ENCODE measurements at regions not wholly inside any gene's neighbourhood (a gene's known extent, or its start where the extent isn't known, plus 50 kb on each side); places are given as distances from the start of the nearest gene placed in this dataset.

DNA sequence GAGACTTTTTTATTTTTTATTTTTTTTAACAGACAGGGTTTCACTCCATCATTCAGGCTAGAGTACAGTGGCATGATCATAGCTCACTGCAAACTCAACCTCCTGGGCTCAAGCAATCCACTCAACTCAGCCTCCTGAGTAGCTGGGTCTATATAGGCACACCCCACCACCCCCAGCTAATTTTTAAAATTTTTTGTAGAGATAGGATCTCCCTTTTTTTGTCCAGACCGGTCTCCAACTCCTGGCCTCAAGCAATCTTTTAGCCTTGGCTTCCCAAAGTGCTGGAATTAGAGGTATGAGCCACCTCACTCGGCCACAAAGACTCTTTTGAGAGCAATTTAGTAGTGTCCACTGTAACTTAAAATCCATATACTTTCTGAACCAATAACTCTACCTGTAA is 103.3 kb upstream of the DST start:
- Histone ChIP-seq H3K27me3 (ENCODE audit: control insufficient read depth in 4 of 4, insufficient read depth in 4 of 4, low read length in 3 of 4) (no peaks in the 10 kb centered on the region), H3K36me3 (ENCODE audit: control insufficient read depth in 4 of 4, insufficient read depth in 3 of 4, low read depth in 1 of 4, low read length in 3 of 4) (no peaks in the 10 kb centered on the region), H3K9ac (ENCODE audit: low read depth in 1 of 2, low read length in 2 of 2) (no peak overlapping the region), H3K4me1 (ENCODE audit: control insufficient read depth in 4 of 4, insufficient read depth in 4 of 4, low read length in 3 of 4) (peaks cover 0 to 10% (median 4%) of the 10 kb centered on the region in 4 donors), H3K27ac (ENCODE audit: low read depth in 1 of 2, low read length in 2 of 2) (no peak overlapping the region), H3K9me3 (ENCODE audit: control insufficient read depth in 4 of 4, low read length in 3 of 4) (no peaks in the 10 kb centered on the region), H3K4me3 (ENCODE audit: low read depth in 1 of 3, low read length in 3 of 3) (no peak overlapping the region)
- no peak for DNase-seq (ENCODE audit: low spot score)
- 90% methylated on average over 2 of the region's 2 CpGs for WGBS
- TF ChIP-seq, protein P1, sequence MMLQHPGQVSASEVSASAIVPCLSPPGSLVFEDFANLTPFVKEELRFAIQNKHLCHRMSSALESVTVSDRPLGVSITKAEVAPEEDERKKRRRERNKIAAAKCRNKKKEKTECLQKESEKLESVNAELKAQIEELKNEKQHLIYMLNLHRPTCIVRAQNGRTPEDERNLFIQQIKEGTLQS (IDR thresholded peaks at IDR 0.05): no peak
- no peak for TF ChIP-seq RAD21 (IDR thresholded peaks at IDR 0.05)
- TF ChIP-seq, protein P2, sequence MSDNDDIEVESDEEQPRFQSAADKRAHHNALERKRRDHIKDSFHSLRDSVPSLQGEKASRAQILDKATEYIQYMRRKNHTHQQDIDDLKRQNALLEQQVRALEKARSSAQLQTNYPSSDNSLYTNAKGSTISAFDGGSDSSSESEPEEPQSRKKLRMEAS (IDR thresholded peaks at IDR 0.05): no peak

DNA sequence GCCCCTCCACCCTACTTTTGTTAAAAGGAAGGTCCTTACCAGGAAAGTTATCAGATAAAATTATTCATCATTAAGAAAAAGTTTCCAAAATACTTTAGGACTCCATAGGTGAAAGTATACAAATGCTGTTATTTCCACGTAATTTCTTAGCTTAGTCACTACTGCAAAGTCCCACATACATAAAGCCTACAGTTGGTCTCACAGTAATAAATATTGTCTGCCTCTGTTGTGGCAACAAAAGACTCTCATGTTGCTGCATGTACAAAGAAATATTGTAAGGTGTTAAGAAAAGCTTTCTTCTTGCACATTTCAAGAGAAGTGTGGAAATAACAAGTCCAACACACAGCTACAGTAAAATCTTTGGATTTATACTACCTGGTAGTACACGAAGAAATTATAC is 102.4 kb upstream of the DST start:
- no peak overlapping the region for H3K9ac ChIP-seq (ENCODE audit: low read depth in 1 of 2, low read length in 2 of 2)
- no peak overlapping the region for H3K27ac ChIP-seq (ENCODE audit: low read depth in 1 of 2, low read length in 2 of 2)
- H3K36me3 ChIP-seq (ENCODE audit: control insufficient read depth in 4 of 4, insufficient read depth in 3 of 4, low read depth in 1 of 4, low read length in 3 of 4): no peaks in the 10 kb centered on the region
- TF ChIP-seq TAF1 (conservative IDR thresholded peaks at IDR 0.05) (no peak), NR2F2 (IDR thresholded peaks at IDR 0.05) (no peak), SP1 (IDR thresholded peaks at IDR 0.05) (no peak), FOXA1 (IDR thresholded peaks at IDR 0.05) (no peak), YY1 (IDR thresholded peaks at IDR 0.05) (no peak), EGR1 (IDR thresholded peaks at IDR 0.05; ENCODE audit: low read depth in 2 of 2) (no peak), HNF4A (conservative IDR thresholded peaks at IDR 0.05) (no peak), JUND (IDR thresholded peaks at IDR 0.05) (no peak), RAD21 (IDR thresholded peaks at IDR 0.05) (no peak), FOXA2 (IDR thresholded peaks at IDR 0.05) (no peak), RXRA (IDR thresholded peaks at IDR 0.05) (no peak), HNF4G (IDR thresholded peaks at IDR 0.05) (no peak)
- TF ChIP-seq, protein P3, sequence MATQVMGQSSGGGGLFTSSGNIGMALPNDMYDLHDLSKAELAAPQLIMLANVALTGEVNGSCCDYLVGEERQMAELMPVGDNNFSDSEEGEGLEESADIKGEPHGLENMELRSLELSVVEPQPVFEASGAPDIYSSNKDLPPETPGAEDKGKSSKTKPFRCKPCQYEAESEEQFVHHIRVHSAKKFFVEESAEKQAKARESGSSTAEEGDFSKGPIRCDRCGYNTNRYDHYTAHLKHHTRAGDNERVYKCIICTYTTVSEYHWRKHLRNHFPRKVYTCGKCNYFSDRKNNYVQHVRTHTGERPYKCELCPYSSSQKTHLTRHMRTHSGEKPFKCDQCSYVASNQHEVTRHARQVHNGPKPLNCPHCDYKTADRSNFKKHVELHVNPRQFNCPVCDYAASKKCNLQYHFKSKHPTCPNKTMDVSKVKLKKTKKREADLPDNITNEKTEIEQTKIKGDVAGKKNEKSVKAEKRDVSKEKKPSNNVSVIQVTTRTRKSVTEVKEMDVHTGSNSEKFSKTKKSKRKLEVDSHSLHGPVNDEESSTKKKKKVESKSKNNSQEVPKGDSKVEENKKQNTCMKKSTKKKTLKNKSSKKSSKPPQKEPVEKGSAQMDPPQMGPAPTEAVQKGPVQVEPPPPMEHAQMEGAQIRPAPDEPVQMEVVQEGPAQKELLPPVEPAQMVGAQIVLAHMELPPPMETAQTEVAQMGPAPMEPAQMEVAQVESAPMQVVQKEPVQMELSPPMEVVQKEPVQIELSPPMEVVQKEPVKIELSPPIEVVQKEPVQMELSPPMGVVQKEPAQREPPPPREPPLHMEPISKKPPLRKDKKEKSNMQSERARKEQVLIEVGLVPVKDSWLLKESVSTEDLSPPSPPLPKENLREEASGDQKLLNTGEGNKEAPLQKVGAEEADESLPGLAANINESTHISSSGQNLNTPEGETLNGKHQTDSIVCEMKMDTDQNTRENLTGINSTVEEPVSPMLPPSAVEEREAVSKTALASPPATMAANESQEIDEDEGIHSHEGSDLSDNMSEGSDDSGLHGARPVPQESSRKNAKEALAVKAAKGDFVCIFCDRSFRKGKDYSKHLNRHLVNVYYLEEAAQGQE (IDR thresholded peaks at IDR 0.05): no peak
- TF ChIP-seq, protein P4, sequence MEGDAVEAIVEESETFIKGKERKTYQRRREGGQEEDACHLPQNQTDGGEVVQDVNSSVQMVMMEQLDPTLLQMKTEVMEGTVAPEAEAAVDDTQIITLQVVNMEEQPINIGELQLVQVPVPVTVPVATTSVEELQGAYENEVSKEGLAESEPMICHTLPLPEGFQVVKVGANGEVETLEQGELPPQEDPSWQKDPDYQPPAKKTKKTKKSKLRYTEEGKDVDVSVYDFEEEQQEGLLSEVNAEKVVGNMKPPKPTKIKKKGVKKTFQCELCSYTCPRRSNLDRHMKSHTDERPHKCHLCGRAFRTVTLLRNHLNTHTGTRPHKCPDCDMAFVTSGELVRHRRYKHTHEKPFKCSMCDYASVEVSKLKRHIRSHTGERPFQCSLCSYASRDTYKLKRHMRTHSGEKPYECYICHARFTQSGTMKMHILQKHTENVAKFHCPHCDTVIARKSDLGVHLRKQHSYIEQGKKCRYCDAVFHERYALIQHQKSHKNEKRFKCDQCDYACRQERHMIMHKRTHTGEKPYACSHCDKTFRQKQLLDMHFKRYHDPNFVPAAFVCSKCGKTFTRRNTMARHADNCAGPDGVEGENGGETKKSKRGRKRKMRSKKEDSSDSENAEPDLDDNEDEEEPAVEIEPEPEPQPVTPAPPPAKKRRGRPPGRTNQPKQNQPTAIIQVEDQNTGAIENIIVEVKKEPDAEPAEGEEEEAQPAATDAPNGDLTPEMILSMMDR (IDR thresholded peaks at IDR 0.05; ENCODE audit: low read depth, low read length, missing input control): no peak
- TF ChIP-seq, protein P1 (IDR thresholded peaks at IDR 0.05): no peak
- TF ChIP-seq, protein P2 (IDR thresholded peaks at IDR 0.05): no peak
- H3K4me3 ChIP-seq (ENCODE audit: low read depth in 1 of 3, low read length in 3 of 3): no peak overlapping the region
- H3K4me1 ChIP-seq (ENCODE audit: control insufficient read depth in 4 of 4, insufficient read depth in 4 of 4, low read length in 3 of 4): peaks cover 0 to 14% (median 8%) of the 10 kb centered on the region in 4 donors
- H3K27me3 ChIP-seq (ENCODE audit: control insufficient read depth in 4 of 4, insufficient read depth in 4 of 4, low read length in 3 of 4): no peaks in the 10 kb centered on the region
- no peak for DNase-seq (ENCODE audit: low spot score)
- 93% methylated on average over 2 of the region's 2 CpGs for whole genome bisulfite sequencing
- H3K9me3 ChIP-seq (ENCODE audit: control insufficient read depth in 4 of 4, low read length in 3 of 4): no peaks in the 10 kb centered on the region
